Activated CD4-positive, alpha-beta T cell treated with anti-CD3 and anti-CD28 coated beads, Interleukin-2, amount 50 U/mL, for 1 hour (primary cell): ENCODE measurements at regions not wholly inside any gene's neighbourhood (a gene's known extent, or its start where the extent isn't known, plus 50 kb on each side); places are given as distances from the start of the nearest gene placed in this dataset.

Source experiments
- DNase-seq: peaks from one replicate; pipeline ENCODE4 v3.0.0-alpha.2; 2020

GRCh38 chrX:13094828-13095341 is 50.5 kb upstream of the FAM9C start:
- no peak for DNase-seq

GRCh38 chrX:13094374-13094773 is 50.0 kb upstream of the FAM9C start:
- no peak for DNase-seq
